ENCODE measurements at regions not wholly inside any gene's neighbourhood (a gene's known extent, or its start where the extent isn't known, plus 50 kb on each side); places are given as distances from the start of the nearest gene placed in this dataset.
"Not testable (repeated sequence)": the region's sequence is repeated elsewhere in the genome, so short reads cannot be mapped to it uniquely, and the experiment has no call there.

DNA sequence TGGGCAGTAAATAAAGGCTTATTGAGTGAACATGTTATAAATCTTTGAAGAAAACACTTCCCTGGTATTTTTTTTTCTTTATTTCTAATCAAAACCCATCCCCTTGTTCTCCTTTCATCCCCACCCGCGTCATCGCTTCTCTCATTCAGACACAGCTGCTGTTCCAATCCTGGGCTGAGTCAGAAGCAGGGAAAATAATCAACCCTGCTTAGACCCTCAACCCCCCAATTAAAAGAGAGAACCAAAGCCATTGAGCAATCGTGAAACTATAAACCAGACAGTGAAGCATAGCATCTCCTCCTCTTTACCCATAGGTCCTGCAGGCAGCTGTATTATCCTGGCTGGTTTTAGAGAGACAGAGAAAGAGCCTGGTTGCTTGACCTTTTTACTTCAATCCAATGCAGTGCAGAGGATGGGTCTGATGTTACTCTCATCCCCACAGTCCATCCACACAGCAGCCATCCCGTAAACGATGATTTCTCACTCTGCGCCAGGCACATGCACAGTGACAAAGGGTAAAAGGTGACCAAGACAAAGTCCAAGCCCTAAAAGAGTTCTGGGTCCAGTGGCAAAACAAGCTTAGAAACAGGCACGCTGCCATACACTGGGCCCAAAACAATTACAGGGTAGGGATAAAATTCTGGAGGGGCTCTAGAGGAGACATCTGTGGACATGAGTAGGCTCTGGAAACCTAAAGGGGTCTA is 238.3 kb downstream of the GALC start:
- BruUV-seq (replicated peaks), result no TSS peak
- POLR2A ChIA-PET (ENCODE audit: low non-redundant PET), result no interaction called here
- no peaks in the 10 kb centered on the region for H3K9me3 ChIP-seq (ENCODE audit: low read depth, low read length, poor library complexity, severe bottlenecking)
- intact Hi-C loops (cut with micrococcal nuclease; ENCODE audit: unreplicated experiment), result no loop called here
- TF ChIP-seq EZH2 (IDR thresholded peaks at IDR 0.05; ENCODE audit: borderline replicate concordance, low read depth, low read length, poor library complexity, severe bottlenecking), result no peak
- TF ChIP-seq, protein P1, sequence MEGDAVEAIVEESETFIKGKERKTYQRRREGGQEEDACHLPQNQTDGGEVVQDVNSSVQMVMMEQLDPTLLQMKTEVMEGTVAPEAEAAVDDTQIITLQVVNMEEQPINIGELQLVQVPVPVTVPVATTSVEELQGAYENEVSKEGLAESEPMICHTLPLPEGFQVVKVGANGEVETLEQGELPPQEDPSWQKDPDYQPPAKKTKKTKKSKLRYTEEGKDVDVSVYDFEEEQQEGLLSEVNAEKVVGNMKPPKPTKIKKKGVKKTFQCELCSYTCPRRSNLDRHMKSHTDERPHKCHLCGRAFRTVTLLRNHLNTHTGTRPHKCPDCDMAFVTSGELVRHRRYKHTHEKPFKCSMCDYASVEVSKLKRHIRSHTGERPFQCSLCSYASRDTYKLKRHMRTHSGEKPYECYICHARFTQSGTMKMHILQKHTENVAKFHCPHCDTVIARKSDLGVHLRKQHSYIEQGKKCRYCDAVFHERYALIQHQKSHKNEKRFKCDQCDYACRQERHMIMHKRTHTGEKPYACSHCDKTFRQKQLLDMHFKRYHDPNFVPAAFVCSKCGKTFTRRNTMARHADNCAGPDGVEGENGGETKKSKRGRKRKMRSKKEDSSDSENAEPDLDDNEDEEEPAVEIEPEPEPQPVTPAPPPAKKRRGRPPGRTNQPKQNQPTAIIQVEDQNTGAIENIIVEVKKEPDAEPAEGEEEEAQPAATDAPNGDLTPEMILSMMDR (conservative IDR thresholded peaks at IDR 0.05; ENCODE audit: low read depth, low read length), result no peak
- H3K27ac ChIP-seq (ENCODE audit: low read depth, low read length, poor library complexity, severe bottlenecking), result no peak overlapping the region
- H3K27me3 ChIP-seq (replicated peaks; ENCODE audit: insufficient read depth, low read depth, low read length, poor library complexity), result no peaks in the 10 kb centered on the region
- DNase-seq (ENCODE audit: low spot score), result no peak
- no peak overlapping the region for H3K4me3 ChIP-seq (ENCODE audit: low read depth, low read length, poor library complexity, severe bottlenecking)
- H3K36me3 ChIP-seq (ENCODE audit: insufficient read depth, low read length, poor library complexity, severe bottlenecking), result no peaks in the 10 kb centered on the region
- H3K4me1 ChIP-seq (ENCODE audit: insufficient read depth, low read length, poor library complexity, severe bottlenecking), result no peaks in the 10 kb centered on the region
- CTCF ChIA-PET, result no interaction called here

- Histone ChIP-seq H3K36me3 (ENCODE audit: insufficient read depth, low read length, poor library complexity, severe bottlenecking) (no peaks in the 10 kb centered on the region), H3K4me1 (ENCODE audit: insufficient read depth, low read length, poor library complexity, severe bottlenecking) (no peaks in the 10 kb centered on the region), H3K27ac (ENCODE audit: low read depth, low read length, poor library complexity, severe bottlenecking) (no peak overlapping the region), H3K27me3 (replicated peaks; ENCODE audit: insufficient read depth, low read depth, low read length, poor library complexity) (no peaks in the 10 kb centered on the region), H3K9me3 (ENCODE audit: low read depth, low read length, poor library complexity, severe bottlenecking) (no peaks in the 10 kb centered on the region), H3K4me3 (ENCODE audit: low read depth, low read length, poor library complexity, severe bottlenecking) (no peak overlapping the region)
- no peak for DNase-seq (ENCODE audit: low spot score)
- intact Hi-C loops (cut with micrococcal nuclease; ENCODE audit: unreplicated experiment), result no loop called here
- POLR2A ChIA-PET (ENCODE audit: low non-redundant PET), result interaction anchor here (0.6 kb wide), 1 partner anchor 142 kb away, joined by 9 read pairs; no protein-coding TSS in a partner anchor
- CTCF ChIA-PET, result no interaction called here
- TF ChIP-seq EZH2 (IDR thresholded peaks at IDR 0.05; ENCODE audit: borderline replicate concordance, low read depth, low read length, poor library complexity, severe bottlenecking), result no peak
- BruUV-seq (replicated peaks), result no TSS peak
Measured at GRCh38 chr14:87748558-87748957, 244.4 kb downstream of the GALC start.

DNA sequence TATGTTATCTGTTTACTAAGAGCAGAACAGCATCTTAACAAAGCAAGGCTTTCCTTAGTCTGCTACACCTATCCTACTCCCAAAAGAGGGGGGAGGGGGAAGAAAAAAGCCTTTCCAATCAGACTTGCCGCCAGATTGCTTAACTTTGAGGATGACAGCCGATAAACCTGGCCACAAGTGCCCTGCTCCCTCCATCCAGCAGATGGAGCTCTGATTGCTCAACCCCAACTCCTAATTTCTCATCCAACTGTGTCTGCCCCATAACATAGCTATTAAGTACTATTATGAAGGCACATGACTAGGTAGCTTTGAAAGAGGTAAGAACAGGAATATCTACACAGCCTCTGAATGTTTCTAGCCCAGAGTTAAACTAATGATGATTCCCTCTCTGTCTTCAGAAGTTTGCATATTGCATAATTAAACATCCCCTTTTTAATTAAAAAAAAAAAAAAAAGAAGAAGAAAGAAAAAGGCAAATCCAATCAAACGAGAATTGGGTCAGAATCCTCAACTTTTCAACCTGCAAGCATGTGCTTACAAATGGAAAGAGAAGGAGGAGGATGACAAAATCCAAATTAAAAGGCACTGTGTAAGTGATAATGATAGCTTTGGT is 247.4 kb downstream of the GALC start:
- no peaks in the 10 kb centered on the region for H3K27me3 ChIP-seq (replicated peaks; ENCODE audit: insufficient read depth, low read depth, low read length, poor library complexity)
- no peaks in the 10 kb centered on the region for H3K36me3 ChIP-seq (ENCODE audit: insufficient read depth, low read length, poor library complexity, severe bottlenecking)
- POLR2A ChIA-PET (ENCODE audit: low non-redundant PET), result no interaction called here
- no peaks in the 10 kb centered on the region for H3K4me1 ChIP-seq (ENCODE audit: insufficient read depth, low read length, poor library complexity, severe bottlenecking)
- CTCF ChIA-PET, result interaction anchor here (0.8 to 1.0 kb wide), 2 partner anchors 150 to 633 kb away, joined by 3 to 5 read pairs; no protein-coding TSS in a partner anchor
- BruUV-seq (replicated peaks), result no TSS peak
- no peak for TF ChIP-seq EZH2 (IDR thresholded peaks at IDR 0.05; ENCODE audit: borderline replicate concordance, low read depth, low read length, poor library complexity, severe bottlenecking)
- TF ChIP-seq, protein P1 (conservative IDR thresholded peaks at IDR 0.05; ENCODE audit: low read depth, low read length), result peak; percentile 68
- no peaks in the 10 kb centered on the region for H3K9me3 ChIP-seq (ENCODE audit: low read depth, low read length, poor library complexity, severe bottlenecking)
- intact Hi-C loops (cut with micrococcal nuclease; ENCODE audit: unreplicated experiment), result loop anchor here (1.0 kb wide), 1 partner anchor 150 kb away; no protein-coding TSS in a partner anchor
- no peak overlapping the region for H3K27ac ChIP-seq (ENCODE audit: low read depth, low read length, poor library complexity, severe bottlenecking)
- DNase-seq (ENCODE audit: low spot score), result peak; percentile 54
- no peak overlapping the region for H3K4me3 ChIP-seq (ENCODE audit: low read depth, low read length, poor library complexity, severe bottlenecking)

DNA sequence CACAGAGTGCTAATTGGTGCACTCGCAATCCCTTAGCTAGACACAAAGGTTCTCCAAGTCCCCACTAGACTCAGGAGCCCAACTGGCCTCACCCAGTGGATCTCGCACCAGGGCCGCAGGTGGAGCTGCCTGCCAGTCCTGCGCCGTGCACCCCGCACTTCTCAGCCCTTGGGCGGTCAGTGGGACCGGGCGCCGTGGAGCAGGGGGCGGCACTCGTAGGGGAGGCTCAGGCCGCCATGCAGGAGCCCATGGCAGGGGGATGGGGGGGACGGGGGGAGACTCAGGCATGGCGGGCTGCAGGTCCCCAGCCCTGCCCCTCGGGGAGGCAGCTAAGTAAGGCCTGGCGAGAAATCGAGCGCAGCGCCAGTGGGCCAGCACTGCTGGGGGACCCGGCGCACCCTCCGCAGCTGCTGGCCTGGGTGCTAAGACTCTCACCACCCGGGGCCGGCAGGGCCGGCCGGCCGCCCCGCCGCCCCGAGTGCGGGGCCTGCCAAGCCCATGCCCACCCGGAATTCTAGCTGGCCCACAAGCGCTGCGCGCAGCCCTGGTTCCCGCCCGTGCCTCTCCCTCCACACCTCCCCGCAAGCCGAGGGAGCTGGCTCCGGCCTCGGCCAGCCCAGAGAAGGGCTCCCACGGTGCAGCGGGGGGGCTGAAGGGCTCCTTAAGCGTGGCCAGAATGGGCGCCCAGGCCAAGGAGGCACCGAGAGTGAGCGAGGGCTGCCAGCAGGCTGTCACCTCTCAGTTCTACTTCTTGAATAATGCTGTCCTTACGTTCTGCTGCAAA is 258.2 kb downstream of the GALC start:
- H3K36me3 ChIP-seq (ENCODE audit: insufficient read depth, low read length, poor library complexity, severe bottlenecking); H3K27me3 ChIP-seq (replicated peaks; ENCODE audit: insufficient read depth, low read depth, low read length, poor library complexity); DNase-seq (ENCODE audit: low spot score); H3K27ac ChIP-seq (ENCODE audit: low read depth, low read length, poor library complexity, severe bottlenecking); intact Hi-C loops (cut with micrococcal nuclease; ENCODE audit: unreplicated experiment); CTCF ChIA-PET; H3K4me1 ChIP-seq (ENCODE audit: insufficient read depth, low read length, poor library complexity, severe bottlenecking); POLR2A ChIA-PET (ENCODE audit: low non-redundant PET); H3K4me3 ChIP-seq (ENCODE audit: low read depth, low read length, poor library complexity, severe bottlenecking); H3K9me3 ChIP-seq (ENCODE audit: low read depth, low read length, poor library complexity, severe bottlenecking); BruUV-seq (replicated peaks): not testable (repeated sequence)

- POLR2A ChIA-PET (ENCODE audit: low non-redundant PET); CTCF ChIA-PET; DNase-seq (ENCODE audit: low spot score): not testable (repeated sequence)
Measured at GRCh38 chr14:87733115-87733514, 259.9 kb downstream of the GALC start.

More at GRCh38 chr14:87733115-87733514, 259.9 kb downstream of the GALC start:
- H3K36me3 ChIP-seq (ENCODE audit: insufficient read depth, low read length, poor library complexity, severe bottlenecking); H3K4me3 ChIP-seq (ENCODE audit: low read depth, low read length, poor library complexity, severe bottlenecking); H3K4me1 ChIP-seq (ENCODE audit: insufficient read depth, low read length, poor library complexity, severe bottlenecking); H3K27me3 ChIP-seq (replicated peaks; ENCODE audit: insufficient read depth, low read depth, low read length, poor library complexity); H3K9me3 ChIP-seq (ENCODE audit: low read depth, low read length, poor library complexity, severe bottlenecking); BruUV-seq (replicated peaks); intact Hi-C loops (cut with micrococcal nuclease; ENCODE audit: unreplicated experiment); H3K27ac ChIP-seq (ENCODE audit: low read depth, low read length, poor library complexity, severe bottlenecking): not testable (repeated sequence)
